ENCODE measurements at regions not wholly inside any gene's neighbourhood (a gene's known extent, or its start where the extent isn't known, plus 50 kb on each side); places are given as distances from the start of the nearest gene placed in this dataset.

GRCh38 chr9:134217431-134218210, 53.3 kb upstream of the RNU6ATAC start:
- DNase-seq (ENCODE audit: low read depth), result no peak
- no peak overlapping the region for H3K4me3 ChIP-seq (ENCODE audit: low read depth, low read length)
- peak; percentile 25 for TF ChIP-seq CTCF (IDR thresholded peaks at IDR 0.05; ENCODE audit: low read depth, low read length, missing control alignments)

- no peak for TF ChIP-seq CTCF (IDR thresholded peaks at IDR 0.05; ENCODE audit: low read depth, low read length, missing control alignments)
- H3K4me3 ChIP-seq (ENCODE audit: low read depth, low read length), result no peak overlapping the region
- DNase-seq (ENCODE audit: low read depth), result no peak
These were observed 53.9 kb upstream of the RNU6ATAC start for GRCh38 chr9:134218230-134218629.

GRCh38 chr9:134219646-134220060, 55.3 kb upstream of the RNU6ATAC start:
- no peak for TF ChIP-seq CTCF (IDR thresholded peaks at IDR 0.05; ENCODE audit: low read depth, low read length, missing control alignments)
- no peak for DNase-seq (ENCODE audit: low read depth)
- no peak overlapping the region for H3K4me3 ChIP-seq (ENCODE audit: low read depth, low read length)

- no peak for DNase-seq (ENCODE audit: low read depth)
- no peak overlapping the region for H3K4me3 ChIP-seq (ENCODE audit: low read depth, low read length)
- TF ChIP-seq CTCF (IDR thresholded peaks at IDR 0.05; ENCODE audit: low read depth, low read length, missing control alignments), result no peak
These were observed 55.9 kb upstream of the RNU6ATAC start for GRCh38 chr9:134220311-134220710.

GRCh38 chr9:134221273-134222017, 57.1 kb upstream of the RNU6ATAC start:
- H3K4me3 ChIP-seq (ENCODE audit: low read depth, low read length), result no peak overlapping the region
- no peak for TF ChIP-seq CTCF (IDR thresholded peaks at IDR 0.05; ENCODE audit: low read depth, low read length, missing control alignments)
- DNase-seq (ENCODE audit: low read depth), result no peak

GRCh38 chr9:134222018-134222573, 57.7 kb upstream of the RNU6ATAC start:
- no peak overlapping the region for H3K4me3 ChIP-seq (ENCODE audit: low read depth, low read length)
- TF ChIP-seq CTCF (IDR thresholded peaks at IDR 0.05; ENCODE audit: low read depth, low read length, missing control alignments), result no peak
- no peak for DNase-seq (ENCODE audit: low read depth)
